ENCODE measurements at regions not wholly inside any gene's neighbourhood (a gene's known extent, or its start where the extent isn't known, plus 50 kb on each side); places are given as distances from the start of the nearest gene placed in this dataset.

GRCh38 chr9:100652850-100653249, 75.0 kb downstream of the CAVIN4 start:
- no peak for TF ChIP-seq POLR2A (conservative IDR thresholded peaks at IDR 0.05)
- TF ChIP-seq, protein P1, sequence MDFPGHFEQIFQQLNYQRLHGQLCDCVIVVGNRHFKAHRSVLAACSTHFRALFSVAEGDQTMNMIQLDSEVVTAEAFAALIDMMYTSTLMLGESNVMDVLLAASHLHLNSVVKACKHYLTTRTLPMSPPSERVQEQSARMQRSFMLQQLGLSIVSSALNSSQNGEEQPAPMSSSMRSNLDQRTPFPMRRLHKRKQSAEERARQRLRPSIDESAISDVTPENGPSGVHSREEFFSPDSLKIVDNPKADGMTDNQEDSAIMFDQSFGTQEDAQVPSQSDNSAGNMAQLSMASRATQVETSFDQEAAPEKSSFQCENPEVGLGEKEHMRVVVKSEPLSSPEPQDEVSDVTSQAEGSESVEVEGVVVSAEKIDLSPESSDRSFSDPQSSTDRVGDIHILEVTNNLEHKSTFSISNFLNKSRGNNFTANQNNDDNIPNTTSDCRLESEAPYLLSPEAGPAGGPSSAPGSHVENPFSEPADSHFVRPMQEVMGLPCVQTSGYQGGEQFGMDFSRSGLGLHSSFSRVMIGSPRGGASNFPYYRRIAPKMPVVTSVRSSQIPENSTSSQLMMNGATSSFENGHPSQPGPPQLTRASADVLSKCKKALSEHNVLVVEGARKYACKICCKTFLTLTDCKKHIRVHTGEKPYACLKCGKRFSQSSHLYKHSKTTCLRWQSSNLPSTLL (IDR thresholded peaks at IDR 0.05) = no peak
- no peak for TF ChIP-seq FOXM1 (IDR thresholded peaks at IDR 0.05; ENCODE audit: low read depth)
- TF ChIP-seq FOXM1 (CRISPR knock-in tag; IDR thresholded peaks at IDR 0.05; ENCODE audit: low read depth) = no peak
- TF ChIP-seq, protein P2, sequence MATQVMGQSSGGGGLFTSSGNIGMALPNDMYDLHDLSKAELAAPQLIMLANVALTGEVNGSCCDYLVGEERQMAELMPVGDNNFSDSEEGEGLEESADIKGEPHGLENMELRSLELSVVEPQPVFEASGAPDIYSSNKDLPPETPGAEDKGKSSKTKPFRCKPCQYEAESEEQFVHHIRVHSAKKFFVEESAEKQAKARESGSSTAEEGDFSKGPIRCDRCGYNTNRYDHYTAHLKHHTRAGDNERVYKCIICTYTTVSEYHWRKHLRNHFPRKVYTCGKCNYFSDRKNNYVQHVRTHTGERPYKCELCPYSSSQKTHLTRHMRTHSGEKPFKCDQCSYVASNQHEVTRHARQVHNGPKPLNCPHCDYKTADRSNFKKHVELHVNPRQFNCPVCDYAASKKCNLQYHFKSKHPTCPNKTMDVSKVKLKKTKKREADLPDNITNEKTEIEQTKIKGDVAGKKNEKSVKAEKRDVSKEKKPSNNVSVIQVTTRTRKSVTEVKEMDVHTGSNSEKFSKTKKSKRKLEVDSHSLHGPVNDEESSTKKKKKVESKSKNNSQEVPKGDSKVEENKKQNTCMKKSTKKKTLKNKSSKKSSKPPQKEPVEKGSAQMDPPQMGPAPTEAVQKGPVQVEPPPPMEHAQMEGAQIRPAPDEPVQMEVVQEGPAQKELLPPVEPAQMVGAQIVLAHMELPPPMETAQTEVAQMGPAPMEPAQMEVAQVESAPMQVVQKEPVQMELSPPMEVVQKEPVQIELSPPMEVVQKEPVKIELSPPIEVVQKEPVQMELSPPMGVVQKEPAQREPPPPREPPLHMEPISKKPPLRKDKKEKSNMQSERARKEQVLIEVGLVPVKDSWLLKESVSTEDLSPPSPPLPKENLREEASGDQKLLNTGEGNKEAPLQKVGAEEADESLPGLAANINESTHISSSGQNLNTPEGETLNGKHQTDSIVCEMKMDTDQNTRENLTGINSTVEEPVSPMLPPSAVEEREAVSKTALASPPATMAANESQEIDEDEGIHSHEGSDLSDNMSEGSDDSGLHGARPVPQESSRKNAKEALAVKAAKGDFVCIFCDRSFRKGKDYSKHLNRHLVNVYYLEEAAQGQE (IDR thresholded peaks at IDR 0.05; ENCODE audit: borderline replicate concordance) = no peak
- TF ChIP-seq, protein P2 (CRISPR knock-in tag; IDR thresholded peaks at IDR 0.05; ENCODE audit: low read depth) = no peak
- TF ChIP-seq POLR2G (IDR thresholded peaks at IDR 0.05; ENCODE audit: low read depth, low read length) = no peak
- TF ChIP-seq, protein P3, sequence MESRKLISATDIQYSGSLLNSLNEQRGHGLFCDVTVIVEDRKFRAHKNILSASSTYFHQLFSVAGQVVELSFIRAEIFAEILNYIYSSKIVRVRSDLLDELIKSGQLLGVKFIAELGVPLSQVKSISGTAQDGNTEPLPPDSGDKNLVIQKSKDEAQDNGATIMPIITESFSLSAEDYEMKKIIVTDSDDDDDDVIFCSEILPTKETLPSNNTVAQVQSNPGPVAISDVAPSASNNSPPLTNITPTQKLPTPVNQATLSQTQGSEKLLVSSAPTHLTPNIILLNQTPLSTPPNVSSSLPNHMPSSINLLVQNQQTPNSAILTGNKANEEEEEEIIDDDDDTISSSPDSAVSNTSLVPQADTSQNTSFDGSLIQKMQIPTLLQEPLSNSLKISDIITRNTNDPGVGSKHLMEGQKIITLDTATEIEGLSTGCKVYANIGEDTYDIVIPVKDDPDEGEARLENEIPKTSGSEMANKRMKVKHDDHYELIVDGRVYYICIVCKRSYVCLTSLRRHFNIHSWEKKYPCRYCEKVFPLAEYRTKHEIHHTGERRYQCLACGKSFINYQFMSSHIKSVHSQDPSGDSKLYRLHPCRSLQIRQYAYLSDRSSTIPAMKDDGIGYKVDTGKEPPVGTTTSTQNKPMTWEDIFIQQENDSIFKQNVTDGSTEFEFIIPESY (CRISPR knock-in tag; IDR thresholded peaks at IDR 0.05) = no peak
- TF ChIP-seq, protein P4, sequence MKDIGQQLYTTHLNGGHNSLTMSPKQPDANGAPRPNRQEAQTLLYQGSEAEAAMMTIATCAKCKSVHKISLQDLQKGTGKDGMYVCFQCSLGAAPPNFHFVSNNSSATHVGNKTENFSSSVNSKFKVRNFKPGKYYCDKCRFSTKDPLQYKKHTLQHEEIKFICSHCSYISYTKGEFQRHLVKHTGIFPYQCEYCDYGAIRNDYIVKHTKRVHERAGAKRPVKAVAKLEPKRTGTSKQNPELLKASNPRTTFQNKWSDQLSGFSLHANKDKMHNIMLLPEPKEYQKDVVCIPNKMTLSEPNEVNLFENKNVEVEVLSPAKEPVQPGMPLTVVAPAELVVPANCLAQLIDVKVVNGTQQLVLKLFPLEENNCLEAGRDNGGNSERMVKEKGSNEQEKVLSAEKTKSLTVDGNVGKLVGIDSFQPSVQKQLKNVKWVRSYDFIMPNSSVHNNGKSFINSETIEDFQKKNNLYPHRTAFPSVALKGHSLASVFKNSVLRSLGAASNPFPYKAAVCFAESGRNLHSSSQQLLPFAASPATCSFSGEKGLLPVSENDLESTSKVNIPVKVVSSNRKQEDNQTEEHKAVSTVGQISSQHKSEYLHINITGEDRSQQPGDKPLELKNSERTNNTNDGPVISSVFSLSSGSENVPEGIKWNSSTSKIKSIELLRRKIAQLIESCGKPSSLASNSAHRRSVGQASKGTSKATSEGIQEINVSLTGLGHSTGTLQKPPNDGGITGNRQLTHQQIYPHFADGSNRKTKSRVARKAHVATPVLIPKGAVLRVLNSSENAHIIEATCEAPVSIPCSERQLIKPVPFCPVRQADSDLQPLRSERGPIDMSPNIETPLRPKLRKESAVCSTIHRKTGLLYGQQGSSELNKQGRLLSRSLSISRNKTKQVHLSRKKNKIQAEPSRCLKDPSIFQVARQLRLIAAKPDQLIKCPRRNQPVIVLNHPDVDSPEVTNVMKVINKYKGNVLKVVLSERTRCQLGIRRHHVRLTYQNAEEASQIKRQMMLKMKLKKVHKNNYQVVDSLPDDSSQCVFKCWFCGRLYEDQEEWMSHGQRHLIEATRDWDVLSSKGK (CRISPR knock-in tag; IDR thresholded peaks at IDR 0.05) = no peak
- no peak for TF ChIP-seq NFATC3 (IDR thresholded peaks at IDR 0.05)
